ENCODE measurements at regions not wholly inside any gene's neighbourhood (a gene's known extent, or its start where the extent isn't known, plus 50 kb on each side); places are given as distances from the start of the nearest gene placed in this dataset.

GRCh38 chr4:123301923-123302322, 94.7 kb upstream of the SPRY1 start:
- no peak overlapping the region for H3K4me3 ChIP-seq
- WGBS, 2 donors (ENCODE audit: low coverage in 1 of 2): 98% methylated on average over 2 of the region's 2 CpGs; no CpG with 5 or more reads in 1 of the 2 donors
- in situ Hi-C loops (cut with MboI; ENCODE audit: low pct_ligation_motif_present in 1 of 4, low pct_unique_long_range_greater_than_20kb in 1 of 4, low sequenced_read_pairs in 3 of 4) (no loop called here), intact Hi-C loops (cut with DNase I; ENCODE audit: low total_unique reads) (no loop called here)
- DNase-seq: no peak
- H3K27ac ChIP-seq: no peak overlapping the region
- no peaks in the 10 kb centered on the region for H3K4me1 ChIP-seq
- no peaks in the 10 kb centered on the region for H3K27me3 ChIP-seq
- H3K9me3 ChIP-seq: no peaks in the 10 kb centered on the region
- no peaks in the 10 kb centered on the region for H3K36me3 ChIP-seq
- no peak for TF ChIP-seq POLR2A (IDR thresholded peaks at IDR 0.05)
- TF ChIP-seq POLR2AphosphoS5 (IDR thresholded peaks at IDR 0.05): no peak
- no peak for TF ChIP-seq CTCF (IDR thresholded peaks at IDR 0.05)

- in situ Hi-C loops (cut with MboI; ENCODE audit: low pct_ligation_motif_present in 1 of 4, low pct_unique_long_range_greater_than_20kb in 1 of 4, low sequenced_read_pairs in 3 of 4): no loop called here
- no peaks in the 10 kb centered on the region for H3K9me3 ChIP-seq
- DNase-seq: no peak
- H3K36me3 ChIP-seq: no peaks in the 10 kb centered on the region
- H3K27ac ChIP-seq: no peak overlapping the region
- 80 to 84% methylated on average over 4 to 17 of the region's 17 CpGs for WGBS, 2 donors (ENCODE audit: low coverage in 1 of 2)
- intact Hi-C loops (cut with DNase I; ENCODE audit: low total_unique reads): no loop called here
- TF ChIP-seq EP300 (IDR thresholded peaks at IDR 0.05; ENCODE audit: low read depth) (no peak), POLR2A (IDR thresholded peaks at IDR 0.05) (no peak), CTCF (IDR thresholded peaks at IDR 0.05) (no peak), POLR2AphosphoS5 (IDR thresholded peaks at IDR 0.05) (no peak)
- H3K4me1 ChIP-seq: no peaks in the 10 kb centered on the region
- no peak overlapping the region for H3K4me3 ChIP-seq
- no peaks in the 10 kb centered on the region for H3K27me3 ChIP-seq
These were observed 92.2 kb upstream of the SPRY1 start for GRCh38 chr4:123304151-123304964.

GRCh38 chr4:123305736-123306135, 90.9 kb upstream of the SPRY1 start:
- Histone ChIP-seq H3K4me1 (no peaks in the 10 kb centered on the region), H3K4me3 (no peak overlapping the region), H3K36me3 (no peaks in the 10 kb centered on the region), H3K9me3 (no peaks in the 10 kb centered on the region), H3K27ac (no peak overlapping the region), H3K27me3 (no peaks in the 10 kb centered on the region)
- WGBS, 2 donors (ENCODE audit: low coverage in 1 of 2): 92 to 94% methylated on average over 6 of the region's 6 CpGs
- TF ChIP-seq POLR2A (IDR thresholded peaks at IDR 0.05): no peak
- no peak for TF ChIP-seq EP300 (IDR thresholded peaks at IDR 0.05; ENCODE audit: low read depth)
- no peak for TF ChIP-seq CTCF (IDR thresholded peaks at IDR 0.05)
- TF ChIP-seq POLR2AphosphoS5 (IDR thresholded peaks at IDR 0.05): no peak
- in situ Hi-C loops (cut with MboI; ENCODE audit: low pct_ligation_motif_present in 1 of 4, low pct_unique_long_range_greater_than_20kb in 1 of 4, low sequenced_read_pairs in 3 of 4) (no loop called here), intact Hi-C loops (cut with DNase I; ENCODE audit: low total_unique reads) (no loop called here)
- DNase-seq: no peak

GRCh38 chr4:123306769-123307168, 89.8 kb upstream of the SPRY1 start:
- Histone ChIP-seq H3K4me1 (no peaks in the 10 kb centered on the region), H3K36me3 (no peaks in the 10 kb centered on the region), H3K27ac (no peak overlapping the region), H3K9me3 (no peaks in the 10 kb centered on the region), H3K4me3 (no peak overlapping the region), H3K27me3 (no peaks in the 10 kb centered on the region)
- intact Hi-C loops (cut with DNase I; ENCODE audit: low total_unique reads): no loop called here
- no peak for TF ChIP-seq EP300 (IDR thresholded peaks at IDR 0.05; ENCODE audit: low read depth)
- TF ChIP-seq CTCF (IDR thresholded peaks at IDR 0.05): no peak
- no peak for TF ChIP-seq POLR2A (IDR thresholded peaks at IDR 0.05)
- no peak for TF ChIP-seq POLR2AphosphoS5 (IDR thresholded peaks at IDR 0.05)
- in situ Hi-C loops (cut with MboI; ENCODE audit: low pct_ligation_motif_present in 1 of 4, low pct_unique_long_range_greater_than_20kb in 1 of 4, low sequenced_read_pairs in 3 of 4): no loop called here
- WGBS, 2 donors (ENCODE audit: low coverage in 1 of 2): 64 to 72% methylated on average over 2 of the region's 2 CpGs
- DNase-seq: no peak
